ENCODE measurements at regions not wholly inside any gene's neighbourhood (a gene's known extent, or its start where the extent isn't known, plus 50 kb on each side); places are given as distances from the start of the nearest gene placed in this dataset.
"Not testable (repeated sequence)": the region's sequence is repeated elsewhere in the genome, so short reads cannot be mapped to it uniquely, and the experiment has no call there.

GRCh38 chr5:174520420-174521396 is 203.7 kb upstream of the MSX2 start:
- DNase-seq (ENCODE audit: low read depth), result no peak

- DNase-seq (ENCODE audit: low read depth), result no peak
These were observed 202.9 kb upstream of the MSX2 start for GRCh38 chr5:174521449-174521848.

DNA sequence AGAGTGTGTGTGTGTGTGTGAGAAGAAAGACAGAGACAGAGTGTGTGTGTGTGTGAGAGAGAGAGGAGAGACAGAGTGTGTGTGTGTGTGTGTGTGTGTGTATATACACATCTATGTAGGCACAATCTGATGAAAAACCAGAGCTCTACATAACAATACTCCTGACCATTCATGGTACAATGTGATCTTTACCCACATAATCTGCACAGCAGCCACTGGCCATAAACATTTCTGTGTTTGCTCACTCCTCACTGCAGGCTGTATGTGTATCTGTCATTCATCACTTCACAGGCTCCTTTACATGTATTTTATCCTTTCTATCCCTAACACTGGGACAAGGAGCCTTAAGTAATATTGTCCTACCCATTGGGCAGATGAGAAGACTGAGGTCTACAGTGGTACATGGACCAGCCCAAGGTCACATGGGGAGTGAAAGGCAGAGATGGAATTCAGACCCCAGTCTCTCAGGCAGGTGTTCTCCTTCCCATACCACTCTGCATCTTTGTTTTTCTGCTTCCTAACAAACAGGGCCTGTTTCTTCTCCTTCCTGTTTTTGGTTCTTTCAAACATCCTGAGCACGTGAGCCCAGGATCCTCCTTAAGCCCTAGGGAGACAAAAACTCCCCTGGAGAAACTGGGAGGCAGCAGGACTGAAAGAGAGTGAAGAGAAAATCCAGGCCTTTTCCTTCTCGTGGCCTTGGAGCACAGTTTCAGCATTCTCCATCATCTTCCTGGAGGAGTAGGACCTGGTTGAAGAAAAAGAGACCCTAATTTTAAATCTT is 201.7 kb upstream of the MSX2 start:
- DNase-seq (ENCODE audit: low read depth), result no peak

- no peak for DNase-seq (ENCODE audit: low read depth)
These were observed 200.9 kb upstream of the MSX2 start for GRCh38 chr5:174523311-174524071.

DNA sequence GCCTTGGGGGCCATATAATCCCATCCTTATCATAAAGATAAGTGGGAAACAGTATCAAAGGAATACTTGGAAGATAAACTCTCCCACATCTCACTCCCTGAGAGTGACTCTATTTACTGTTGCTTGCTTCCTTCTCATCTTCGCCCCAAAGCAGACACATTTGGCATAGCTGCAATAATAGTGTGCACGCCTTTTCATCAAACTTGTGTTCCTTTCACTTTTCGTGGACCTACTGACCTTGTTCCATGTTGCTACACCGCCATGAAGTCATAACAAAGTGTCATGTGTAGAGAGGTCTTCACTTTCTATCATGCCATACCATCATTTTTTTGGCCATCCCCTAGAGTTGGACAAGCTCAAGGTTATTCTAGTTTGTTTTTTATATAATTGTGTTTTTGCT is 200.0 kb upstream of the MSX2 start:
- DNase-seq (ENCODE audit: low read depth), result no peak

GRCh38 chr5:174526177-174526576 is 198.2 kb upstream of the MSX2 start:
- no peak for DNase-seq (ENCODE audit: low read depth)

DNA sequence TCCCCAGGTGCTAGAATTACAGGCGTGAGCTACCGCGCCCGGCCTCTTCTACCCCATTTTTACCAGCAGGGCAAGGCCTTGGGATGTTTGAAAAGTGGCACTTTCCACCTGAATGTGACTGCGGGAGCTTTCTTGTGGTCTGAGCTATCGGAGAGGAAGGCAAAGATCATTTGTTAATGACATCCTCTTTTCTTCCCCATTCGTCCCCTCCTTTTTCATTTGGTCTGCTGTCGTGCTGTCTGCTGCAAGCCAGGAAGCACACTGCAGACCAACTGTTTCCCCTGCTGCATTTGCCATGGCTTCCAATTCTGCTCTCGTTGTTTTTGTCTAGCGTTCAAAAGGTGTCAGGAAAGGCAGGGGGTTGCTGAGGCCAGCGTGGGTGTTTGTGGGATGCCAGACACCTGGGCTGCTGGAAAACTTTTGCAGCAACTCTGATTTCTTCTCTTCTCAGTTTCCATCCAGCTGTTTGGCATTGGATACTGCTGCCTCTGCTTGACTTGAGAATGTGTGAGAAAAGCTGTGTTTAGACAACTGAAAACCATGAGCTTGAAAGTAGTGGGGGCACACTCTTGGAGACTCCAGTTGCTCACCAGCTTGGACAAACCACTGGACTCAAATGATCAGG is 196.4 kb upstream of the MSX2 start:
- DNase-seq (ENCODE audit: low read depth), result no peak

GRCh38 chr5:174528821-174529544 is 195.4 kb upstream of the MSX2 start:
- DNase-seq (ENCODE audit: low read depth), result no peak

GRCh38 chr5:174529925-174530681 is 194.3 kb upstream of the MSX2 start:
- no peak for DNase-seq (ENCODE audit: low read depth)

- peak; percentile 54 for DNase-seq (ENCODE audit: low read depth)
These were observed 192.6 kb upstream of the MSX2 start for GRCh38 chr5:174531782-174532191.

DNA sequence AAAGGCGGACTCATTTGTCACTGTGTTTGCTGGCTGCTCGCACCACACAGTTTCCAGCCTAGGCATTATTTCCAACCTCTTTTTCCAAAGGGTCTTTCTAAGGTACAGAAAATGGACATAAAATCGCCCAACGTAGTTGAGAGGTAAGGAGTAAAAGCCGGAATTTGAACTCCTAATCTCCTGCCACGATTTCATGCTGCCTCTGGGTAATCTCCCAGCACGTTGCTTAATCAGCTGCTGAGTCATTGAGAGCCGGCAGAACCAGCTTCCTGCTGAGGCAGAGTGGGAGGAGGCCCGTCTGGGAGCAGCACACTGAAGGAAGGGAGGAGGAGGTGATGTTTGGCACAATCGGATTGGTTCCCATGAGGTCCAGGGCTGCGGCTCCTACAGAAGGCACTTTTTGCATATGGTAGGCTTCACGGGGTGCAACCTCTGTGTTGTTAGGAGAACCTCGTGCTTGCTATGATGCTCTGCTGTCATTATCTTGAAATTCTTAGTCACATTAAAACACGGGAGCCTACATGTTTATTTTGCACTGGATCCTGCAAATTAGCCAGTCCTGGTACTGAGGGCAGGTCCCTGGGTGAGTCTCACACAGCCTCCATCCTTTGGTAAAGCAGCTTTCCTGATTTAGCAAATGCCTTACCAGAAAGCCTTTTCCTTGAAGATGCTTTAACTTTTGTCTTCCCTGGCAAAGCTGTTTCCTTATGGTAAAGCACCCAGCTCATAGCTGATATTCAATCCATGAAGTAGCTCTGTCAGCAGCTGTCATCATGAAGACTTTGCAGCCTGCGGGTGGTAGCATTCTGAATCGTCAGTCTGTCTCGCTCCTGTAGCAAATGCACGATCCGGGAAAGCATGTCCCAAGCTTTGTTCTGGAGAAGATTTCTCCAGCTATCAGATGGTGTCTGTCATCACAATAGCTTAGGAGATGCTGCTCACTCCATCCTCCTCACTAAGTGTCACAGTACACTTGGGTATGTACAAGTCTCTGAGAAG is 191.6 kb upstream of the MSX2 start:
- peak; percentile 95 for DNase-seq (ENCODE audit: low read depth)

GRCh38 chr5:174533751-174534241 is 190.6 kb upstream of the MSX2 start:
- DNase-seq (ENCODE audit: low read depth), result peak; percentile 82

GRCh38 chr5:174535669-174536068 is 188.7 kb upstream of the MSX2 start:
- peak; percentile 48 for DNase-seq (ENCODE audit: low read depth)

DNA sequence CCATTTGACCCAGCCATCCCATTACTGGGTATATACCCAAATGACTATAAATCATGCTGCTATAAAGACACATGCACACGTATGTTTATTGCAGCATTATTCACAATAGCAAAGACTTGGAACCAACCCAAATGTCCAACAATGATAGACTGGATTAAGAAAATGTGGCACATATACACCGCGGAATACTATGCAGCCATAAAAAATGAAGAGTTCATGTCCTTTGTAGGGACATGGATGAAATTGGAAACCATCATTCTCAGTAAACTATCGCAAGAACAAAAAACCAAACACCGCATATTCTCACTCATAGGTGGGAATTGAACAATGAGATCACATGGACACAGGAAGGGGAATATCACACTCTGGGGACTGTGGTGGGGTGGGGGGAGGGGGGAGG is 184.6 kb upstream of the MSX2 start:
- DNase-seq (ENCODE audit: low read depth), result not testable (repeated sequence)

- DNase-seq (ENCODE audit: low read depth), result no peak
These were observed 182.3 kb upstream of the MSX2 start for GRCh38 chr5:174542037-174542436.

DNA sequence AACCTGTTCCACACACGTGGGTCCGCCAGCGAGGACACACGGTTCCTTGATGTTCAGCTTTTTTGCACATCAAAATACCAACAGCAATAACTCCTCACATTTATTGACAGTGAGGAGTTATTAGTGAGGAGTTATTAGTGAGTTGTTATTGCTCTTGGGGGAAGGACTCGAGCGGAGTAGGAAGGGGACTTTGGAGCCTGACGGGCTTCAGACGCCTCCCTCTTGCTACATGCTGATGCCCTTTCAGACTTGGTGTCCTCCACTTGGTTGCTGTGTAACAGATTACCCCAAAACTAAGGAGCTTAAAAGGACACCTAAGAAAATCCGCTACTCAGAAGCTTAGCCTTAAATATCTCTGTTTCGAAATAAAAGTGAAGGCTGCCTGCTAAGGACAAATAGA is 181.9 kb upstream of the MSX2 start:
- DNase-seq (ENCODE audit: low read depth), result no peak

GRCh38 chr5:174545926-174546325 is 178.5 kb upstream of the MSX2 start:
- no peak for DNase-seq (ENCODE audit: low read depth)

- no peak for DNase-seq (ENCODE audit: low read depth)
These were observed 176.6 kb upstream of the MSX2 start for GRCh38 chr5:174547814-174548213.

- DNase-seq (ENCODE audit: low read depth), result peak; percentile 72
These were observed 175.1 kb upstream of the MSX2 start for GRCh38 chr5:174549254-174549653.
